HepG2 (cell line): ENCODE measurements at regions not wholly inside any gene's neighbourhood (a gene's known extent, or its start where the extent isn't known, plus 50 kb on each side); places are given as distances from the start of the nearest gene placed in this dataset.

Experiments
- ATAC-seq: fragments of 200-7000 bp; cut with Tn5 transposase; 3 replicates; pipeline ENCODE4 v1.9.1; 2020; ENCODE audit warnings: mild to moderate bottlenecking, moderate library complexity
- BruUV-seq: library from RNA; stranded (reverse); fragments of 400-500 nt; replicated peaks from 2 replicates; lab custom pipeline; 2021; lab: Mats Ljungman, UMichigan
- CTCF ChIA-PET: fragments of 300-600 bp; formaldehyde crosslinking; extraction: SDS; loops from one replicate; lab custom pipeline; 2021; ENCODE audit warnings: low total read pairs, inconsistent platforms, low intra/inter-chr PET ratio; lab: Yijun Ruan, JAX
- POLR2A ChIA-PET: fragments of 350-600 bp; sonication (Branson Sonifier 250); formaldehyde crosslinking; loops from one replicate; lab custom pipeline; 2020; ENCODE audit warnings: antibody characterized with exemption, inconsistent platforms; lab: Yijun Ruan, JAX
- DNase-seq: peaks from one replicate; pipeline ENCODE4 v3.0.0-alpha.2; 2015; ENCODE audit warnings: low spot score
- FAIRE-seq: peaks from 3 replicates; lab custom pipeline; 2011; peaks lifted over from hg19 to GRCh38; lab: Jason Lieb, UNC
- H2AFZ ChIP-seq: one replicate; pipeline ENCODE4 v1.6.1; 2011; ENCODE audit warnings: low read length, inconsistent platforms
- H3K27ac ChIP-seq: fragments of 300-600 bp; 3 replicates; pipeline ENCODE4 v1.8.0; 2011; ENCODE audit warnings: mixed run types, mild to moderate bottlenecking, mixed read lengths, low read length, inconsistent platforms; ENCODE audit not compliant: insufficient read depth; ENCODE audit errors: extremely low read length
- H3K27me3 ChIP-seq, 2 experiments: fragments of 200-600 bp in 1 of 2; 2 replicates in 1 of 2; 3 replicates in 1 of 2; pipeline versions ENCODE4 v1.6.0 to v1.8.0; 2011; ENCODE audit warnings: low read length in 2 of 2, mild to moderate bottlenecking in 2 of 2, moderate library complexity in 2 of 2, inconsistent platforms in 1 of 2; ENCODE audit not compliant: insufficient read depth in 2 of 2, control insufficient read depth in 1 of 2
- H3K36me3 ChIP-seq, 2 experiments: fragments of 200-600 bp in 1 of 2; replicated peaks in 1 of 2; 2 replicates in 1 of 2; 3 replicates in 1 of 2; pipeline versions ENCODE4 v1.5.1 to v1.8.0; 2011; ENCODE audit warnings: low read length in 2 of 2, inconsistent platforms in 1 of 2; ENCODE audit not compliant: insufficient read depth in 2 of 2, control insufficient read depth in 1 of 2
- H3K4me1 ChIP-seq: 2 replicates; pipeline ENCODE4 v1.5.1; 2012; ENCODE audit warnings: low read length, inconsistent platforms; ENCODE audit not compliant: insufficient read depth
- H3K4me2 ChIP-seq: 2 replicates; pipeline ENCODE4 v1.6.0; 2011; ENCODE audit warnings: low read depth, low read length, inconsistent platforms
- H3K4me3 ChIP-seq, 3 experiments: fragments of 200-600 bp in 1 of 3; sonication (generic), shearing (Covaris generic) in 1 of 3; replicated peaks in 1 of 3; 2 replicates each; pipeline ENCODE4 v1.5.1; 2011 to 2016; ENCODE audit warnings: low read length in 3 of 3, inconsistent platforms in 2 of 3, low read depth in 2 of 3, mild to moderate bottlenecking in 2 of 3, control low read depth in 1 of 3, mixed read lengths in 1 of 3; ENCODE audit not compliant: insufficient read depth in 1 of 3
- H3K79me2 ChIP-seq: one replicate; pipeline ENCODE4 v1.6.1; 2011; ENCODE audit warnings: low read length, inconsistent platforms; ENCODE audit not compliant: insufficient read depth
- H3K9ac ChIP-seq: 2 replicates; pipeline ENCODE4 v1.6.0; 2011; ENCODE audit warnings: mild to moderate bottlenecking, low read depth, low read length, inconsistent platforms; ENCODE audit not compliant: insufficient read depth
- H3K9me3 ChIP-seq: 2 replicates; pipeline ENCODE4 v1.5.1; 2012; ENCODE audit warnings: mild to moderate bottlenecking, low read length
- H4K20me1 ChIP-seq: 2 replicates; pipeline ENCODE4 v1.6.0; 2011; ENCODE audit warnings: inconsistent platforms, mild to moderate bottlenecking, low read length, moderate library complexity; ENCODE audit not compliant: insufficient read depth
- FOXA1 ChIP-seq, 2 experiments: fragments of 450-650 bp in 1 of 2; sonication (generic) in 1 of 2; formaldehyde crosslinking in 1 of 2; IDR thresholded peaks; 2 replicates each; pipeline versions ENCODE4 v1.4.0 to v1.6.1; 2016 to 2020; ENCODE audit warnings: missing genetic modification reagents in 1 of 2
- JARID2 ChIP-seq: sonication (generic); formaldehyde crosslinking; IDR thresholded peaks from 2 replicates; pipeline ENCODE4 v1.8.1; 2023; ENCODE audit warnings: missing genetic modification reagents, inconsistent platforms; ENCODE audit not compliant: insufficient replicate concordance
- NCOR1 ChIP-seq: fragments of 200-600 bp; sonication (generic); IDR thresholded peaks from 2 replicates; pipeline ENCODE4 v1.7.0; 2017; ENCODE audit warnings: antibody characterized with exemption, low read length, borderline replicate concordance
- ZNF143 ChIP-seq: sonication (generic); formaldehyde crosslinking; IDR thresholded peaks from 2 replicates; pipeline ENCODE4 v1.4.0; 2020; ENCODE audit warnings: missing genetic modification reagents
- ZNF33A ChIP-seq: sonication (generic); formaldehyde crosslinking; IDR thresholded peaks from 2 replicates; pipeline ENCODE4 v1.5.1; 2020; ENCODE audit warnings: missing genetic modification reagents, mild to moderate bottlenecking, moderate library complexity, borderline replicate concordance
- ZNF547 ChIP-seq: sonication (generic); formaldehyde crosslinking; IDR thresholded peaks from 2 replicates; pipeline ENCODE4 v1.5.1; 2020; ENCODE audit warnings: mild to moderate bottlenecking, missing genetic modification reagents
- ZNF629 ChIP-seq: sonication (generic); formaldehyde crosslinking; conservative IDR thresholded peaks from 2 replicates; pipeline ENCODE4 v1.5.0; 2020; ENCODE audit warnings: missing genetic modification reagents
- ZNF674 ChIP-seq: sonication (generic); formaldehyde crosslinking; IDR thresholded peaks from 2 replicates; pipeline ENCODE4 v1.5.0; 2020; ENCODE audit warnings: low read depth, mild to moderate bottlenecking, missing genetic modification reagents
- WGBS: methylation state at CpG from one replicate; pipeline ENCODE4 v1.1.6; 2017; ENCODE audit warnings: low lambda C conversion rate; 5-methylcytosine and 5-hydroxymethylcytosine counted together
- in situ Hi-C: cut with HindIII; loops from 2 replicates; pipeline ENCODE4 v1.10.0; 2017; ENCODE audit warnings: low pct_unique_long_range_greater_than_20kb; ENCODE audit not compliant: extremely low pct_ligation_motif_present
- intact Hi-C: fragments of 100-400 bp; cut with micrococcal nuclease; formaldehyde crosslinking; loops from one replicate; pipeline ENCODE4 v1.10.0; 2022; ENCODE audit not compliant: unreplicated experiment
- TF ChIP-seq, protein P1 (sequence below): sonication (generic); formaldehyde crosslinking; IDR thresholded peaks from 2 replicates; pipeline ENCODE4 v1.8.1; 2023; ENCODE audit warnings: mild to moderate bottlenecking, missing genetic modification reagents

DNA sequence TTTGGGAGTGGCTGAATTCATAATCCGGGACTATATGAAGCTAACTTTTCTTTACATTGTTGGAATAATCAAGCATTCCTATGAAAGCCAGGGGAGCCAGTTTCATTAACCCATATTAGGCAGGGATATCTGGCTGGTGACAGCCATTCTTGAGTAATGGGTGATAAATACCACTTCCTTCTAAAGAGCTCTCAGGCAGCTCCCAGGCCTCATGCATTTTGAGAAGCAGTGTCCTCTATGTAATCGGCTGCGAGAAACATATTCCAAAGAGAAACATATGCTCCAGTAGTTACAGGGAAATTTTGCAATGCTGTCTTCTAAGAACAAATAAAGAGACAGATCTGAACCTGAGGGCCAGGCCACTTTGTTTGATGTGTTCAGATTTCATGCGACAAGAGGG lies 83.1 kb downstream of the MSX2 start:
- intact Hi-C loops = no loop called here
- 40% methylated on average over 4 of the region's 4 CpGs for WGBS
- no peak overlapping the region for H2AFZ ChIP-seq
- ChIA-PET POLR2A (no interaction called here), CTCF (no interaction called here)
- FAIRE-seq = no peak
- no peak overlapping the region for H3K4me3 ChIP-seq
- no peaks in the 10 kb centered on the region for H3K27me3 ChIP-seq
- H3K36me3 ChIP-seq = no peaks in the 10 kb centered on the region
- H4K20me1 ChIP-seq = no peaks in the 10 kb centered on the region
- H3K27ac ChIP-seq = no peak overlapping the region
- H3K79me2 ChIP-seq = no peaks in the 10 kb centered on the region
- TF ChIP-seq ZNF33A (CRISPR knock-in tag) = no peak
- TF ChIP-seq ZNF547 (CRISPR knock-in tag) = no peak
- TF ChIP-seq, protein P1, sequence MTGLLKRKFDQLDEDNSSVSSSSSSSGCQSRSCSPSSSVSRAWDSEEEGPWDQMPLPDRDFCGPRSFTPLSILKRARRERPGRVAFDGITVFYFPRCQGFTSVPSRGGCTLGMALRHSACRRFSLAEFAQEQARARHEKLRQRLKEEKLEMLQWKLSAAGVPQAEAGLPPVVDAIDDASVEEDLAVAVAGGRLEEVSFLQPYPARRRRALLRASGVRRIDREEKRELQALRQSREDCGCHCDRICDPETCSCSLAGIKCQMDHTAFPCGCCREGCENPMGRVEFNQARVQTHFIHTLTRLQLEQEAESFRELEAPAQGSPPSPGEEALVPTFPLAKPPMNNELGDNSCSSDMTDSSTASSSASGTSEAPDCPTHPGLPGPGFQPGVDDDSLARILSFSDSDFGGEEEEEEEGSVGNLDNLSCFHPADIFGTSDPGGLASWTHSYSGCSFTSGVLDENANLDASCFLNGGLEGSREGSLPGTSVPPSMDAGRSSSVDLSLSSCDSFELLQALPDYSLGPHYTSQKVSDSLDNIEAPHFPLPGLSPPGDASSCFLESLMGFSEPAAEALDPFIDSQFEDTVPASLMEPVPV = no peak
- no peak for TF ChIP-seq NCOR1
- no peak for TF ChIP-seq ZNF674
- no peak for TF ChIP-seq ZNF143 (CRISPR knock-in tag)
- no peak for TF ChIP-seq ZNF629 (CRISPR knock-in tag)
- TF ChIP-seq JARID2 (CRISPR knock-in tag) = no peak
- TF ChIP-seq FOXA1 (IDR thresholded peaks at IDR 0.05) = no peak
- no peak for TF ChIP-seq FOXA1 (CRISPR knock-in tag; IDR thresholded peaks at IDR 0.05)
- in situ Hi-C loops = no loop called here
- BruUV-seq = no TSS peak
- no peak for ATAC-seq
- H3K4me1 ChIP-seq = no peaks in the 10 kb centered on the region
- H3K9me3 ChIP-seq = peaks cover 9% of the 10 kb centered on the region
- no peak for DNase-seq
- H3K4me2 ChIP-seq = no peak overlapping the region
- H3K9ac ChIP-seq = no peak overlapping the region
